IMR-90 (cell line): ENCODE measurements at regions not wholly inside any gene's neighbourhood (a gene's known extent, or its start where the extent isn't known, plus 50 kb on each side); places are given as distances from the start of the nearest gene placed in this dataset.

Experiments
- ATAC-seq: fragments of 200-7000 bp; cut with Tn5 transposase; 2 replicates; pipeline ENCODE4 v1.9.1; 2020; ENCODE audit warnings: low read depth, mild to moderate bottlenecking, moderate library complexity
- BruUV-seq: library from RNA; stranded (reverse); fragments of 400-500 nt; replicated peaks from 2 replicates; lab custom pipeline; 2021; lab: Mats Ljungman, UMichigan
- CTCF ChIA-PET: fragments of 300-600 bp; formaldehyde crosslinking; extraction: SDS; loops from one replicate; lab custom pipeline; 2021; ENCODE audit warnings: antibody characterized with exemption; lab: Yijun Ruan, JAX
- POLR2A ChIA-PET: fragments of 300-600 bp; sonication (Branson Sonifier 250); formaldehyde crosslinking; loops from one replicate; lab custom pipeline; 2022; ENCODE audit warnings: antibody characterized with exemption; ENCODE audit not compliant: unreplicated experiment; lab: Charles Lee
- DNase-seq: peaks from one replicate; pipeline ENCODE4 v3.0.0; 2013
- H2AFZ ChIP-seq: replicated peaks from 2 replicates; pipeline ENCODE3; 2013; ENCODE audit warnings: low read length, mild to moderate bottlenecking; ENCODE audit not compliant: poor library complexity
- H2AK5ac ChIP-seq: 2 replicates; pipeline ENCODE4 v1.6.1; 2013; ENCODE audit warnings: low read depth, low read length, inconsistent platforms
- H2AK9ac ChIP-seq: replicated peaks from 2 replicates; pipeline ENCODE3; 2013; ENCODE audit warnings: mild to moderate bottlenecking, low read depth, low read length, moderate library complexity; ENCODE audit not compliant: poor library complexity
- H2BK120ac ChIP-seq: 2 replicates; pipeline ENCODE4 v1.6.1; 2013; ENCODE audit warnings: low read depth, low read length, inconsistent platforms
- H2BK15ac ChIP-seq: 3 replicates; pipeline ENCODE4 v1.6.1; 2013; ENCODE audit warnings: low read depth, low read length, inconsistent platforms
- H2BK20ac ChIP-seq: 2 replicates; pipeline ENCODE4 v1.6.1; 2013; ENCODE audit warnings: low read depth, mild to moderate bottlenecking, inconsistent platforms, low read length, moderate library complexity
- H2BK5ac ChIP-seq: 2 replicates; pipeline ENCODE4 v1.6.1; 2013; ENCODE audit warnings: mild to moderate bottlenecking, low read depth, low read length, inconsistent platforms; ENCODE audit not compliant: poor library complexity, severe bottlenecking
- H3K14ac ChIP-seq: replicated peaks from 2 replicates; pipeline ENCODE4 v1.6.1; 2013; ENCODE audit warnings: low read depth, low read length, inconsistent platforms
- H3K18ac ChIP-seq: 2 replicates; pipeline ENCODE4 v1.6.1; 2013; ENCODE audit warnings: low read depth, low read length, control low read depth
- H3K23ac ChIP-seq: 2 replicates; pipeline ENCODE4 v1.6.1; 2013; ENCODE audit warnings: low read depth, low read length, inconsistent platforms
- H3K27ac ChIP-seq: 2 replicates; pipeline ENCODE4 v1.5.1; 2013; ENCODE audit warnings: mild to moderate bottlenecking, control low read depth, low read length; ENCODE audit not compliant: insufficient read depth
- H3K27me3 ChIP-seq: 2 replicates; pipeline ENCODE4 v1.6.1; 2013; ENCODE audit warnings: low read length; ENCODE audit not compliant: control insufficient read depth, insufficient read depth
- H3K36me3 ChIP-seq: 2 replicates; pipeline ENCODE4 v1.6.1; 2013; ENCODE audit warnings: low read length, mixed read lengths; ENCODE audit not compliant: control insufficient read depth, insufficient read depth
- H3K4ac ChIP-seq: 2 replicates; pipeline ENCODE4 v1.6.1; 2013; ENCODE audit warnings: low read depth, low read length, inconsistent platforms
- H3K4me1 ChIP-seq: 2 replicates; pipeline ENCODE4 v1.6.1; 2013; ENCODE audit warnings: low read length, mixed read lengths; ENCODE audit not compliant: control insufficient read depth, insufficient read depth
- H3K4me2 ChIP-seq: 2 replicates; pipeline ENCODE4 v1.6.1; 2013; ENCODE audit warnings: low read depth, mild to moderate bottlenecking, control low read depth, low read length, moderate library complexity
- H3K4me3 ChIP-seq: 2 replicates; pipeline ENCODE4 v1.5.1; 2013; ENCODE audit warnings: low read depth, mild to moderate bottlenecking, control low read depth, low read length, moderate library complexity; ENCODE audit not compliant: insufficient read depth
- H3K56ac ChIP-seq: 2 replicates; pipeline ENCODE4 v1.6.1; 2013; ENCODE audit warnings: low read length, inconsistent platforms; ENCODE audit not compliant: insufficient read depth; ENCODE audit errors: extremely low read depth
- H3K79me1 ChIP-seq, 2 experiments: 2 replicates each; pipeline ENCODE4 v1.6.1; 2013; ENCODE audit warnings: low read length in 2 of 2, inconsistent platforms in 1 of 2, low read depth in 1 of 2
- H3K9ac ChIP-seq: 2 replicates; pipeline ENCODE4 v1.6.1; 2013; ENCODE audit warnings: low read depth, low read length, control low read depth
- H3K9me1 ChIP-seq: 2 replicates; pipeline ENCODE4 v1.6.1; 2013; ENCODE audit warnings: low read length, inconsistent platforms; ENCODE audit not compliant: insufficient read depth
- H3K9me3 ChIP-seq: 2 replicates; pipeline ENCODE4 v1.6.1; 2013; ENCODE audit warnings: low read length; ENCODE audit not compliant: control insufficient read depth, insufficient read depth
- H4K20me1 ChIP-seq: 2 replicates; pipeline ENCODE4 v1.6.1; 2013; ENCODE audit warnings: low read length, inconsistent platforms; ENCODE audit not compliant: insufficient read depth
- H4K5ac ChIP-seq: 2 replicates; pipeline ENCODE4 v1.6.1; 2013; ENCODE audit warnings: mild to moderate bottlenecking, low read depth, low read length, control low read depth
- H4K8ac ChIP-seq, 2 experiments: 2 replicates each; pipeline ENCODE4 v1.6.1; 2013; ENCODE audit warnings: low read depth in 2 of 2, low read length in 2 of 2, control low read depth in 1 of 2, inconsistent platforms in 1 of 2
- H4K91ac ChIP-seq: 2 replicates; pipeline ENCODE4 v1.6.1; 2013; ENCODE audit warnings: low read depth, low read length, inconsistent platforms; ENCODE audit not compliant: insufficient read depth
- CEBPB ChIP-seq: IDR thresholded peaks from 2 replicates; pipeline ENCODE4 v1.6.1; 2012; ENCODE audit warnings: low read depth, low read length, improper control_type of control experiment
- ELK1 ChIP-seq: fragments of 150-350 bp; IDR thresholded peaks from 2 replicates; pipeline ENCODE4 v1.6.1; 2016; ENCODE audit warnings: low read depth, mild to moderate bottlenecking, low read length, moderate library complexity, borderline replicate concordance
- FOS ChIP-seq: fragments of 150-350 bp; IDR thresholded peaks from 2 replicates; pipeline ENCODE4 v1.6.1; 2016; ENCODE audit warnings: low read depth, low read length
- NFE2L2 ChIP-seq: fragments of 150-350 bp; IDR thresholded peaks from 2 replicates; pipeline ENCODE4 v1.6.1; 2016; ENCODE audit warnings: low read depth, mild to moderate bottlenecking, low read length
- RFX5 ChIP-seq: IDR thresholded peaks from 2 replicates; pipeline ENCODE4 v1.8.0; 2012; ENCODE audit warnings: low read depth, mild to moderate bottlenecking, low read length, moderate library complexity
- SMC3 ChIP-seq: fragments of 150-350 bp; IDR thresholded peaks from 2 replicates; pipeline ENCODE4 v1.6.1; 2016; ENCODE audit warnings: low read depth, mild to moderate bottlenecking, antibody characterized with exemption, low read length, moderate library complexity
- dilution Hi-C: fragments of 300-500 bp; cut with HindIII; formaldehyde crosslinking; loops from one replicate; pipeline ENCODE4 v1.14.3; 2018; ENCODE audit warnings: low sequenced_read_pairs; ENCODE audit not compliant: unreplicated experiment
- in situ Hi-C: fragments of 300-500 bp; cut with MboI; formaldehyde crosslinking; loops from 3 replicates; pipeline ENCODE4 v1.14.3; 2019; ENCODE audit warnings: low sequenced_read_pairs, inconsistent platforms, mixed read lengths
- intact Hi-C: fragments of 100-400 bp; cut with micrococcal nuclease; formaldehyde crosslinking; loops from 2 replicates; pipeline ENCODE4 v1.10.0; 2022

- intact Hi-C loops (no loop called here), in situ Hi-C loops (no loop called here), dilution Hi-C loops (no loop called here)
- Histone ChIP-seq H2BK5ac (no peak overlapping the region), H3K9me1 (no peaks in the 10 kb centered on the region), H3K4me1 (no peaks in the 10 kb centered on the region), H3K9me3 (no peaks in the 10 kb centered on the region), H3K27ac (no peak overlapping the region), H3K9ac (no peak overlapping the region), H4K20me1 (no peaks in the 10 kb centered on the region), H4K8ac (no peak overlapping the region), H2AFZ (no peak overlapping the region), H3K56ac (no peak overlapping the region), H2AK9ac (no peak overlapping the region), H4K91ac (no peak overlapping the region), H3K14ac (no peak overlapping the region), H3K4me2 (no peak overlapping the region), H3K18ac (no peak overlapping the region), H3K4me3 (no peak overlapping the region), H3K23ac (no peak overlapping the region), H3K79me1 (no peaks in the 10 kb centered on the region), H4K5ac (no peak overlapping the region), H2BK120ac (no peak overlapping the region), H2BK15ac (no peak overlapping the region), H3K4ac (no peak overlapping the region), H3K27me3 (no peaks in the 10 kb centered on the region), H3K36me3 (no peaks in the 10 kb centered on the region), H2BK20ac (no peak overlapping the region), H2AK5ac (no peak overlapping the region)
- TF ChIP-seq ELK1 (no peak), NFE2L2 (no peak), RFX5 (no peak), FOS (no peak), SMC3 (no peak), CEBPB (no peak)
- DNase-seq, result no peak
- ATAC-seq, result no peak
- ChIA-PET POLR2A (interaction anchor here (0.6 kb wide), 1 partner anchor 264 kb away, joined by 8 read pairs; no protein-coding TSS in a partner anchor), CTCF (interaction anchor here (0.6 kb wide), 1 partner anchor 494 kb away, joined by 4 read pairs; no protein-coding TSS in a partner anchor)
- no TSS peak for BruUV-seq
Observed at GRCh38 chr18:31241425-31241824, 76.5 kb upstream of the DSG1 start.
